ENCODE measurements at regions not wholly inside any gene's neighbourhood (a gene's known extent, or its start where the extent isn't known, plus 50 kb on each side); places are given as distances from the start of the nearest gene placed in this dataset.

DNA sequence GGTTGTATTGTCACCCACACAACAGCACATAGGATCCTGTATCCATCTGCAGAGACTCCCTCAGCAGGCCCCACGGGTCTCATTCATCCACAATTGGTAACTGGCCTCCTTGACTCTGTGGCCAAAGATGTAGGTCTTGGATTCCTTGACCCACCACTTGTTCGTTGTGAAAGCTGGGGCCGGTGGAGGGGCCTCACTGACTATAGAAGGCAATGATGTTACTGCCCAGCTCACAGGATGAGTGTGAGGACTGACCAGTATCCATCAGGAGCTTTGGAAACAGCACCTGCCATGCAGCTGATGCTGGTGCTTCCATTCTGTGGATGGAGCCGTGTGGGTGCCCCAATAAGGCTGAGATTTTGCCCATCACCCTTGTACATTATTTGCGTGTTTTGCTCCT, 615.7 kb downstream of the BRD1 start:
- TF ChIP-seq, protein P1, sequence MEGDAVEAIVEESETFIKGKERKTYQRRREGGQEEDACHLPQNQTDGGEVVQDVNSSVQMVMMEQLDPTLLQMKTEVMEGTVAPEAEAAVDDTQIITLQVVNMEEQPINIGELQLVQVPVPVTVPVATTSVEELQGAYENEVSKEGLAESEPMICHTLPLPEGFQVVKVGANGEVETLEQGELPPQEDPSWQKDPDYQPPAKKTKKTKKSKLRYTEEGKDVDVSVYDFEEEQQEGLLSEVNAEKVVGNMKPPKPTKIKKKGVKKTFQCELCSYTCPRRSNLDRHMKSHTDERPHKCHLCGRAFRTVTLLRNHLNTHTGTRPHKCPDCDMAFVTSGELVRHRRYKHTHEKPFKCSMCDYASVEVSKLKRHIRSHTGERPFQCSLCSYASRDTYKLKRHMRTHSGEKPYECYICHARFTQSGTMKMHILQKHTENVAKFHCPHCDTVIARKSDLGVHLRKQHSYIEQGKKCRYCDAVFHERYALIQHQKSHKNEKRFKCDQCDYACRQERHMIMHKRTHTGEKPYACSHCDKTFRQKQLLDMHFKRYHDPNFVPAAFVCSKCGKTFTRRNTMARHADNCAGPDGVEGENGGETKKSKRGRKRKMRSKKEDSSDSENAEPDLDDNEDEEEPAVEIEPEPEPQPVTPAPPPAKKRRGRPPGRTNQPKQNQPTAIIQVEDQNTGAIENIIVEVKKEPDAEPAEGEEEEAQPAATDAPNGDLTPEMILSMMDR (IDR thresholded peaks at IDR 0.05; ENCODE audit: low read length) = no peak
- TF ChIP-seq EZH2phosphoT487 (IDR thresholded peaks at IDR 0.05; ENCODE audit: low read length) = no peak
- no peak for TF ChIP-seq EZH2 (optimal IDR thresholded peaks at IDR 0.05; ENCODE audit: low read depth, low read length)

Data from MM.1S (cell line).